GM21717 (cell line): ENCODE measurements at regions not wholly inside any gene's neighbourhood (a gene's known extent, or its start where the extent isn't known, plus 50 kb on each side); places are given as distances from the start of the nearest gene placed in this dataset.

Experiments
- ATAC-seq: cut with Tn5 transposase; IDR thresholded peaks from one replicate; pipeline ENCODE4 v1.9.1; 2021; ENCODE audit warnings: mild to moderate bottlenecking, moderate library complexity; ENCODE audit not compliant: unreplicated experiment

DNA sequence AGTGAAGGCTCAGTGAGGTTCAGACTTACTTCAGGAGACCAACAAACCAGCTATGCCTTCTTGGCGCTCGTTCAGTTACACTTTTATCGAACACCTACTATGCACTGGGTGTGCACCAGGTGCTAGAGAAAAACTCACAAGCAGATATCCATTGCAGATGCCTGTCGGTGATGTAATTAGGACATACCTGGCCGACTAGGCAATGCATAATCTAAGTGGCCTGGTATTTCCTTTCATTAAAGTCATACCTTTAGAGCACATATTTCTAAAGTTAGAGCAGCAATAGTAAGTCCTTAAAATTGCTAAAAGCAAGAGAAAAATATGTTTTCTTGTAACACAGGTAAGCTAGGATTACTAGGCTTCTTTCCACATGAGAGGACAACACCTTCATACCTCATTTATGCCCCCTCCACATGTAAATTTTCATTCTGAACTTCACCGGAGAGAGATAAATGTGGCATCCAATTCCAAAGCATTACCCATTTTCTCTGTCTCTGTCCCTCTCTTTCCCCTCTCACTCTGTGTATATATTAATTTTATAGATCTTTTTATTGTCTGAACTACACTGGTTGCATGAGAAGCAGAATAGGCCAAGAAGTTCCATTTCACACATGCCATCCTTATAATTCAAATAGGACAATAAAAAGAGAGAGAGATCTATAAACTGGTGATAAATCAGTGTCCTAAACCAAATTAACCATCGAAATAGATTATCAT is 242.2 kb downstream of the SPTSSA start:
- no peak for ATAC-seq

DNA sequence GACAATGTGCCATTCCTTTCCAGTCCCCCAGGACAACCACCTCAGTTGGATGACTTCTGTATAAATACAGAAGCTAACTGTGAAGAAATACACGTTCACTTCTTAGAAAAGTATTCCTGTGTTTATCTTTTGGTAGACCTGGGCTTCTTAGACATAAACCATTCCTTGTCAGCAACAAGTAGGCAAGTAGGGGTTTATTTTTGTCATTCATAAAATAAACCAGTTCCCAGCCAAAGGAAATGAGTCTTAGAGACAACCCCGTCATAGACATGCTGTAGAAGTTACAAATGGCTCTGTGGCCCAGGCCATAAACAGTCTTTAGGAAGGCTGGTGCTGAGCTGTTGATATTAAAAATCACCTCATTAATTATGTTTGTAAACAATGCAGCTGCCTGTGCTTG is 243.2 kb downstream of the SPTSSA start:
- ATAC-seq = no peak

DNA sequence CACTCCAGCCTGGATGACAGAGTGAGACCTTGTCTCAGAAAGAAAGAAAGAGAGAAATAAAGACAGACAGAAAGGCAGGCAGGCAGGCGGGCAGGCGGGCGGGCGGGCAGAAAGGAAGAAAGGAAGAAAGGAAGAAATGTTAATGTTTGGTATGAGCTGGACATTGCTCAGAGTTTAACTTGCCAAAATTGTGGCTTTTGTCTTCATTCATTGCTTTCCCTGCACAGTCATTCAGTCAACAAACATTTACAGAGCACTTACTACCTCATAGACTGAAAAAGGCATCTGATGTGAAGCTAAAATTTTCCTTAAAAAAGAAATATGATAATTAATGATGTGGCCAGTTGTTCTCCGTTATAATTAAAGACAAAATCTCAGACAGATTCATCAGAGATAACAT is 247.1 kb downstream of the SPTSSA start:
- ATAC-seq = no peak

DNA sequence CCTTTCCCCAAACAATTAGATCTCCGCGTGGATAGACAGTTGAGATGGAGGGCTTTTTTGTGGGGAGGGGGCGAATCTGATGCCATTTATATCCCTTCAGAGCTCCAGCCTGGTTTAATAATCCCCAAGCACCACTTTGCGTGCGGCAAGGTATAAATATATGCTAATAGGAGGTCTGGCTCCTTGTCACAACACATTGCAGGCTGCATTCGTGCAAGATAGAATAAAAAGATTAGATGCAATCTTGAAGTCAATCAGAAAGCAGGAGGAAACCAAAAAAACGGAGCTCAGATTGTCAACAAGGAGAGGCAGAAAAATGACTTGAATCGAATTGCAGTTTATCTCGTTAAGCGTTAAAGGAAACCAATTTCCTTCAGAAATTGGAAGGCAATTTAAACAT is 248.7 kb downstream of the SPTSSA start:
- ATAC-seq = no peak

DNA sequence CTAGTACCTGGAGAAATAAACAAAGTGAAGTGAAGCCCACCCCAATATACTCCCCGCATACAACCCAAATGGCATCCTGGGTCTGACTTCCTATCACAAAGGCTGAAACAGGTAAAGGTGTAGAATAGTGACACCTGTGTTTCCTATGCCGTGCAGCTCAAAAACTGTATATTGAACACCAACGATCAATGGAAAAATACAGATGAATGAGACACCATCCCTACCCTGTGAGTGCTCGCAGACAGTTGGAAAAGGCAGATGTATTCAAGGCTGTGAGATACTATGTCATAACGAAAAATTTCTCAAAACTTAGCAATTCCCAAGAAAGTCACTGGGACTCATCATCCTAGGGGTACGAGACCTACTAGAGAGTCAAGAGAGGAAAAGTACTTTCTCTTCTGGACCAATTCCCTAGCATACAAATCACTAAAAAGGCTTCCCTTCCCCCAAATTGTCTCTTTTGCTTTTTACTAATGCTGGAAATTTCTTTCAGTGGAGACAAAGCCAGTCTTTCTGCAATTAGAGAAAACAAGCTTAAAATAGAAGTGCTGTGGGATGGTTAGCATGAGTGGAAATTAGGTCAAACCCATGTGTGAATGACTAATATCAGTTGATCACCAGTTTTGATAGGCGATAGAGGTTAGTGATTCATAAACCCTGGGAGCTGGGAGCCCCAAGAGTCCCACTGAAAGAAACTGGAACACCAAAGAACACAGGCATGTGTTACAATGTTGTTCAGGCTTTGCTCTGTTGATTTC is 249.7 kb downstream of the SPTSSA start:
- ATAC-seq = no peak

DNA sequence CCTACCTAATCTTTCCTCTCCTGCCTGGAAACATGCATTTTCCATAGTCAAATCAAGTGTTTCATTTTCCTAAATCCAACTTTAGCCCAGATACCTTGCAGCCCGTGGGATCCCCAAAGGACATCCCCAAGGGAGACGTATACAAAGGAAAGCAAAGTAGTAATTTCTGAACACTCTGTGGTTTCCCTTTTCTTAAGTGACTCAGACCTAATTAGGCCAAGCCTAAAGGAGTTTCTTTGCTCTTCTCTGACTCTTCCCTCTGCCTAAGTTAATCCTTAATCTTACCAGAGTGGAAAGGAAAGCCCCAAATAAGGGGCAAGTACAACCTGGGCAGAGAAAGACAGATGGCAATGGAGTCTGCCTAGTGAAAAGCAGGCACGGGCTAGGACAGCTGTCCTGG is 250.3 kb downstream of the SPTSSA start:
- ATAC-seq = peak; percentile 55

DNA sequence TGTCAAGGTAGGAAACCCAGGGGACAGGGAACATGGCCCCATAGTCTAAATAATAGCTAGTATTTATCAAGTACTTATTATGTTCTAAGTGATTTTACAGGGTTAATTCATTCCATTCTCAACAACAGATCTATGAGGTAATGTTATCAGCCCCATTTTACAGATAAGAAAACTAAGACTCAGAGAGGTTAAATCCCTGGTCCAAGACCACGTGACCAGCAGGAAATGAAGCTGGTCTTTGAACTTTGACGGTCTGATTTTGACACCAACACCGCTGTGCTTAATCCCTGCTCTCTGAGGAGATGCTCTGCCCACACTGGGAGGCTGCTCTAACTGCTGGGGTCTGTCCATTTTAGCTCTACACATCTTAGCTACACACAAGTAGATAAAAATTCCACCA is 253.5 kb downstream of the SPTSSA start:
- ATAC-seq = no peak

DNA sequence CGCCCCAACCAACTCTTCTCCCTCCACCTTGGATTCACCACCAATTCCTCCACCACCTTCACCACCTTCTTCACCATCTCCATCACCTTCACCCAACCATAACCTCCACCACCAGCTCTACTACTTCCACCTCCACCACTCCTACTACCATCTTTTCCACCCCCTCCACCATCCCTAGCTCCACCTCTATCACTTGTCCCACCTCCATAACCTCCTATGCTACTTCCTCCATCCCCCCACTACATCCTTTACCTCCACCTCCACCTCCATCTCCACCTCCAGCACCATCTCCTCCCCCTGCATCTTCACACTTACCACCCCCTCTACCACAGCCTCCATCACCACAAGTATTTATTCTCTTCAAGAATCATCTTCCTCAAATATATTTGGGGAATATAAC is 254.9 kb upstream of the EGLN3 start:
- no peak for ATAC-seq

DNA sequence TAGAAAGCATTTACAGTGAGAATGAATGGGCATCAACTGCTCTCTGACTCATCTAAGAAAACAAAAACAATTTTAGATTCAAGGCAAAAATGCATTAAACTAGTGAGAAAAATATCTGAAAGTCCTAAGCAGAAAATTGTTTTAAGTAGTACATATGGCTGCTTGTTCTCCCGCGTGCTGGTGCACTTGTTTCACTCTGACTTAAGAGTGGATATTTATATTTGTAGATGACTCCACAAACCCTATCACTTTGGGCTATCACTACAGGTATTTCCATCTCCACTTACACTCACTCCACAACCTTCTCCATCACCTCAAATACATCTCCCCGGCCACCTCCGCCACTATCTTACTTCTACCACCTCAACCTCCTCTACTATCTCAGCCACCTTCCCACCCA is 253.9 kb upstream of the EGLN3 start:
- no peak for ATAC-seq

DNA sequence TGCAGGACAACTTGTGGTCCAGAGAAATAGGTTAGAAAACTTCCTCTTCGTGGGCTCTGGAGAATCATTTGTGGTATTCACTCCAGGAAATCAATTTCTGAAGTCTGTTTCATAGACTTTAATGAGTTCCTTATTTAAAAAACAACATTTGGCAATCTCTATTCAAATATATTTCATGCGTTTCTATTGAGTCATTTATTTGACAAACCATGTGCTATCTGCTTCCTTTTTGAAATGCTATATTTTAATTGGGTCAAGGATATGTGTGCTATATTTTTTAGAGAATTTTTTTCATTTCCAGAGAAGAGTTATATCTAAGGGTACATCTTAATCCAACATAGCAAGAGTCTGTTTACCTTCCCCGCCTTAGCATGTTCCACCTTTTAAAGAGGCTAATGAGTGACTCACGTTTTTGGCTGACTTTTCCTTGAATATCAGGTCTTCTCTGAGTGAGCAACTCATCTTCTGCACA is 252.4 kb upstream of the EGLN3 start:
- ATAC-seq = no peak

DNA sequence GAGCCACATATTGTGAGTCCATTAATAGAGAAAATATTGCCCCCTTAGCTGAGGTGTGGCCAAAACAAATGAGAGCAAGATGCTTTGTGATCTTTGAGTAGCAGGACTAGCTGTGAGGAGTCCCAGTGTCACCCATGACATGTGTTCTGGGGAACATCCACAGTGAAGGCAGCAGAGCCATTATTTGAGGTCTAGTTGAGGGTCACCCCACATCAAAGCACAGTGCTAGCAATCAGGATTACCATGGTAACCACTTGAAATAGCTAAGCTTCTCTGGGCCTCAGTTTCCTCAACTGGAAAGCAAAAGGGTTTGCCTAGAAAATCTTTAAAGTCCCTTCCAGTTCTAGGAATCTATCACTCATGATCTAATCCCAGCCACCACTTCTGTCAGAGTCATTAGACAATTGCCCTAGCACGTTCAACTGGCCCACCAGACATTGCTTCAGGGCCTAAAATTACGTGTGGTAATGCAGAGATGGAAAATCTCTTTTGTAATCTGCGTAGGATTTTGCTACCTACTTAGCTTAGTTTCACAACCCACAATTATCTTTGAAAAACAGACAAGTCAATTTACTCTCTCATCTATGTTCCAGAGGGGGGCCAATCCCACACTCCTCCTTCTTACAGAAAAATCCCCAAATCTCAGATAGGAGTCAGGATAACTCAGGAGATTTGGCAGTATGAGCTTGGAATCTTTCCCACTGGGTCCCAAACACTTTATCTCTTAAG is 251.2 kb upstream of the EGLN3 start:
- ATAC-seq = no peak

DNA sequence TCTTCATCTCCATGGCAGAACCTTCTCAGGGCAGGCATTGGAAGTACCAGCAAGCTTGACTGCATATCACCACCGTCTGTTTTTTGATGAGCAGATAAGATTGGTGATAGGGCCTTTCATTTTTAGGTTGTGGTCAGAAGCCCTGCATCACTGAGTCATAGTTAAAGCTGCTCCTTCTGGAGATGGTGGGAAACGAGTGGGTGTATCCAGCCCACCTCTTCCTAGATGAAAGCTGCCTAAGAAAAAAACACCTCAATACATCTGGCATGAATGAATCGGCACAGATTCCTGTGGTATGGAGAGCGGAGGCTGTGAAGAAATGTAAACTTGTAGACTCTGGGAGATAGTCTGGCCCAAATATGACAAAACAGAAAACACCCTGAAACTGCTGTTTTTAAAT is 248.7 kb upstream of the EGLN3 start:
- no peak for ATAC-seq

DNA sequence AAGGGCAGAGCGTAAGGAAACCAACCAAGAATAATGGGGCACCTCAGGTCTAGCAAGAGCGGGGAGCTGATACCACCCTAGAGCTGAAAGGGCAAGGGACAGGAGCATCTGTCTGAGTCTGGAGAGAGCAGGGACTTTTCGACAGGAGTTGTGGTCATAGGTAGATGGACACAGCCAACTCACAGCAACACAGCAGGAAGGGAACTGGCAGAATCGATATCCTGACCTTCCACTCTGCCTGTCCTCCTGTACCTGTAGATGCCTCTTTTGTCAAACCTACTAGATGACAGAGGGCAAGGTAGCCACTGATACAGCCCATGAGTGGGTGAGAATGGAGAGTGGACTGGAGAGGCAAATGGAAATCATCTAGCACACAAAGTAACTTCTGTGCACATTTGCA is 247.2 kb upstream of the EGLN3 start:
- no peak for ATAC-seq

DNA sequence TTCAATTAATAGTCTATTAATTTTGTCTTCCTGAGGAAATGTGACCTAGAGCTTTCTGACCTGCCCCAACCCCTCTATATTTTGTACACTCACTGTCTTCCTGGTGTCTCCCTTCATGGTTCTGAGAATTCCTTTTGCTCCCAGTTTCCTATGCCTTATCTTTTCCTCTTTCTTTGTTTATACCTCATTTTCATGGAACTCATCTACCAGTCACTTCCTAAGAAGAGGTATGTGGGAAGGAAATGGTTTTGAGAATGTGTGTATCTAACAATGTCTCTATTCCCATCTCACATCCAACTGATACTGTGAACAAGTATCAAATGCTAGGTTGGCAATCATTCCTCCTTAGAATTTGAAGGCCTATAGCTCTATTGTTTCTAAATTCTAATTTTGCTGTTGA is 245.1 kb upstream of the EGLN3 start:
- no peak for ATAC-seq

DNA sequence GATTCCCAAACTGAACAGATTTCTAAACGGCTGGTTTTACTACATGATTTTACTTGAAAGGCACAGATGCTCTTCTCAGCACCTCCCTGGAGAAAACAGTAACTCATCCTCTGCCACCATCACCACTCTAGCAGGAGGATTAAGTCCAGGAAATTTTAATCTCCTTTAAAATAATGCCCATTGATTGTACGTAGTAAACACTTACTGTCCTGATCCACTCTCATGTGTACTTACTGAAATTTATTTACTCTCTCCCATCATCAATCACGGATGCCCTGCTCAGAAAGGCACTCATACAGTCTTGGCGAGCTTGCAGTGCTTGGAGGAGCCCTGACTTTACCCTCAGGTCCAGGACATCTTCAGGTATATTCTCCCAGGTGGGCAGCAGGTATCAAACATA is 239.8 kb upstream of the EGLN3 start:
- ATAC-seq = no peak

DNA sequence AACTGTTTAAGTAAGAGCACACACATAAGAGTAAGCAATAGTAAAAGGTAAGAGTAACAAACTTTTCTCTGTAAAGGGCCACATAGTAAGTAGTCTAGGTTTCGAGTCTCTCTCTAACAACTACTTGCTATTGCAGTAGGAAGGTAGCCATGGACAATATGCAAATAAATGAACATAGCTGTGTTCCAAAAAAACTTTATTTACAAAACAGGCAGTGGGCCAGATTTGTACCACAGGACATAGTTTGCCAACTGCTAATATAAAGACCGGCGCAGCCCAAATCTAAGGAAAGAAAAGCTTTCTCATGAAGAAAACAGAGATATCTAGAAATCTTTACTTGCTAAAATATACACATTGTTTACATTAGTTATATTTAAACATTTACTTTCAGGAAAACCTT is 239.0 kb upstream of the EGLN3 start:
- ATAC-seq = no peak

DNA sequence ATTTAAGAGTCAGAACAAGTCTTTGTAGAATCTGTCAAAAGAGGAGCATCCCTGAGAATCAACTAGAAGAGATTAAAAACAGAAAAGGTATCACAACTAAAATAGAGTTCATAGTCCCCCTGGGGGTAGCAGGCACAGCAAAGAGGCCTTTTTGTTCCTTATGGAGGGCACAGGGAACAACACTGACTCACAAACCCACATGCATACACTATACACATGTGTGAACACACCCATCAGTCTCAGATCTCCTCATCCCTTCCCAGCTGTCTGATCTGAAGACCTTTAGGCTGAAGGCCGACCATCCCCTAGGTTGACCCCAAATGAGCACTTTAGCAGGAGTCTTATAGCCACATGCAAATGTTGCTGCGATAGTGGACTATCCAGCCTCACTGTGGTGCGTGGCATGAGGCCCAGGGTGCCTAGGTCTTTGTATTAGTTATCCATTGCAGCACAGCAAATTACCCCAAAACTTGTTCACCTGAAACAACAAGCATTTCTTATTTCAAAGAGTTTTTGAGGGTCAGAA is 236.7 kb upstream of the EGLN3 start:
- no peak for ATAC-seq

DNA sequence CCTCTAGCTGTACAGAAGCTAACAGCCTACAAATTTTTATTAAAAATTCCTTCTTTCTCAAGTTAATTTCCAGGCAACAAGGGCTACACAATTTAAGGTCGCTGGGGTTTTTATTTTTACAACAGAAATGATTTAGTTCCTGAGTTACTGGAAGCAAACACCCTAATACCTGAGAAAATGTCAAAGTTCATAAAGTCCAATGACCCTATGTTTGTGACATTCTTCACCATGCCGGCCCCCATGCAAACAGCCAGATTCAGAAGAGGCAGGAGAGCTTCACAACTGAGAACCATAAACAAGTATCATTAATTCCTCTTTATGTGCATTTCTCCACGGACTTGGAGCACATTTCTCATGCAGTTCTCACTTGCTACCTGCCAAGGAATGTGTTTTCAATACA is 236.2 kb upstream of the EGLN3 start:
- no peak for ATAC-seq

DNA sequence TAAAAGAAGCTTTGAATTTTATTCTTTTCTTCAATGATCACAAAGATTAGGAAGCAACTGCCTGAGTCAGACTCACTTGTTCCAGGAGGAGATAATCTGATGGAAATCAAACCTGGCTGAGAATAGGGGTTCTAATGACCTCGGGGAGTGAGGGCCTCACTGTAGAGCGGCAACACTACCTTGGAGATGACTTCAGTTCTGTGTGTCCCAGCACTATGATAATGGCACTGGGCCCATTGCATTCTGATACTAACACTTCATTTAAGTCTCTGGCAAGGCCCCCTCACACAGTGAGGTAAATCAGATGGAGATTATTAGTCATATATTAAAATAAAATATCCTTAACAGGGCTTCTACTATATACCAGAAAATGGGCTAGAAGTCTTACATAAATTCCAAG is 233.3 kb upstream of the EGLN3 start:
- ATAC-seq = no peak

DNA sequence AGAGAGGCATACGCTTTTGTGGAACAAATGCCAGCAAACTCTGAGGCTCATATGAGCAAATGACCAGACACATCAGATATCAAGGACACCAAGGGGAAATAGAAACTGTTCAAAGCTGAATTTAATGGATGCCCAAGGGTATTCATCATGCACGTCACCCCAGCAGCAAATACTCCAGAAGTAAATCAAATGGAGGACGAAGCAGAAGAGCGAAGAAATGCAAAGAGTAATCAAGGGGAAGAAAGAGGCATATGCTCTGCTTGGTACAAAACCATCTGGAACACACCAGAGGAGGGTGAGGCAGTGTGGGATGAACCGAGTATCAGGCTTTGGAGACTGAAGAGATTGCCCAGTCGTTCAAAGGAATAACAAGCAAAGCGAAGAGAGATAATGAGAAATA is 232.6 kb upstream of the EGLN3 start:
- ATAC-seq = no peak

DNA sequence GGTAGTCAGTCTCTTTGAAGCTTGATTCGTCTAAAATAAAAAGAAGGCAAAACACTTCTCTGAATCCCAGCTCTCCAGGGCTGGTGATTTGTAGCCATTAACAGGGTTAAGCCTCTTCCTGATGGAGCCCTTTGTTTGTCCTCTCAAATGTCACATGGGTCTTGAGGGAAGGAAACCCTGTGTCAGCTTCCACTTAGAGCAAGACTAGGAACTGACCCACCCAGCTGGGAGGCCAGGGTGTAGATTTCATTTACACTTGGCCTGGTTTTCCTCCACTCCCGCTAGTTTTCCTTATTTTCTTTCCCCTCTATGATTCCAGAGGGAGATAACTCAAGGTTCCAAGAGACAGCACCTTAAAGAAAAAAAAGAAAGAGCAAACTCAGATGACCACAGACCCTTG is 230.5 kb upstream of the EGLN3 start:
- ATAC-seq = no peak

DNA sequence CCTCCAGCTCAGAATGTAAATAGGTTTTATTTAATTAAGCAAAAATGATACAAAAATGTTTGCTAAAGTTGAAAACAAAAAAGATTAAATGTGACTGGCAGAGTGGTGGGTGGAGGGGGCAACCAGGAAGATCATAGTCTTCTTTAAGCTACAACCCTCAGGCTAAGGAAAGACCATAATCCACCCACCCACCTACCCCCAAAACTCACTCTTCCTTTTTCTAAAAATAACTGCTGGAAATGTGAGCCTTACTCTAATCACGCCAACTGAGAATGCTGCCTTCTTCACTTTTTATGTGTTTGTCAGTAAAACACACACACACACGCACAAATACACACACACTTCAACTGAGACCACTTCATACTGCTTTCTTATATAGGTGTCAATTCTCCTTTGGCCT is 230.0 kb upstream of the EGLN3 start:
- ATAC-seq = no peak
